Mesodermal cell (in vitro differentiated cells): ENCODE measurements at regions not wholly inside any gene's neighbourhood (a gene's known extent, or its start where the extent isn't known, plus 50 kb on each side); places are given as distances from the start of the nearest gene placed in this dataset.
"Not testable (repeated sequence)": the region's sequence is repeated elsewhere in the genome, so short reads cannot be mapped to it uniquely, and the experiment has no call there.

Experiments
- H3K27ac ChIP-seq: 2 replicates; pipeline ENCODE4 v1.7.0; 2013; ENCODE audit warnings: mild to moderate bottlenecking, low read depth, low read length, moderate library complexity; ENCODE audit not compliant: severe bottlenecking
- H3K36me3 ChIP-seq: 2 replicates; pipeline ENCODE4 v1.7.1; 2013; ENCODE audit warnings: mild to moderate bottlenecking, low read length, moderate library complexity; ENCODE audit not compliant: control insufficient read depth, insufficient read depth
- H3K4me1 ChIP-seq: one replicate; pipeline ENCODE4 v1.7.1; 2013; ENCODE audit warnings: mild to moderate bottlenecking, low read length; ENCODE audit not compliant: insufficient read depth, control insufficient read depth, poor library complexity, severe bottlenecking
- H3K4me3 ChIP-seq: 2 replicates; pipeline ENCODE4 v1.7.0; 2013; ENCODE audit warnings: low read length, control low read depth, mild to moderate bottlenecking; ENCODE audit not compliant: insufficient read depth, poor library complexity, severe bottlenecking; ENCODE audit errors: extremely low read depth
- H3K9me3 ChIP-seq: 2 replicates; pipeline ENCODE4 v1.7.1; 2013; ENCODE audit warnings: mild to moderate bottlenecking, low read length, moderate library complexity; ENCODE audit not compliant: control insufficient read depth
- WGBS, 2 experiments: methylation state at CpG; one replicate each; pipeline ENCODE4 v1.1.5; 2013; ENCODE audit warnings: missing lambda C conversion rate in 2 of 2; ENCODE audit not compliant: insufficient coverage in 2 of 2; 5-methylcytosine and 5-hydroxymethylcytosine counted together

DNA sequence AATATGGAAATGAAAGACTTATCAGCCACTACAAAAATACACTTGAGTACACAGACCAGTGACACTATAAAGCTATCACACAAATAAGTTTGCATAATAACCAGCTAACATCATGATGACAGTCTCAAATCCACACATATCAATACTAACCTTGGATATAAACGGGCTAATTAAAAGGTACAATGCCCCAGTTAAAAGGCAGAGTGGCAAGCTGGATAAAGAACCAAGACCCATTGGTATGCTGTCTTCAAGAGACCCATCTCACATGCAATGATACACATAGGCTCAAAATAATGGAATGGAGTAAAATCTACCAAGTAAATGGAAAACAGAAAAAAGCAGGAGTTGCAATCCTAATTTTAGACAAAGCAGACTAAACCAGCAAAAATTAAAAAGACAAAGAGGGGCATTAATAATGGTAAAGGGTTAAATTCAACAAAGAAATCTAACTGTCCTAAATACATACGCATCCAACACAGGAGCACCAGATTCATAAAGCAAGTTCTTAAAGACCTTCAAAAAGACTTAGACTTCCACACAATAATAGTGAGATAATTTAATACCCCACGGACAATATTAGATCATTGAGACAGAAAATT, 163.3 kb downstream of the CD24 start:
- Histone ChIP-seq H3K9me3 (peaks cover 22% of the 10 kb centered on the region), H3K27ac (no peak overlapping the region), H3K4me3 (no peak overlapping the region), H3K4me1 (no peaks in the 10 kb centered on the region), H3K36me3 (no peaks in the 10 kb centered on the region)
- WGBS, 2 experiments, result 86% methylated on average over 1 of the region's 3 CpGs; no CpG with 5 or more reads in 1 of the 2 experiments

DNA sequence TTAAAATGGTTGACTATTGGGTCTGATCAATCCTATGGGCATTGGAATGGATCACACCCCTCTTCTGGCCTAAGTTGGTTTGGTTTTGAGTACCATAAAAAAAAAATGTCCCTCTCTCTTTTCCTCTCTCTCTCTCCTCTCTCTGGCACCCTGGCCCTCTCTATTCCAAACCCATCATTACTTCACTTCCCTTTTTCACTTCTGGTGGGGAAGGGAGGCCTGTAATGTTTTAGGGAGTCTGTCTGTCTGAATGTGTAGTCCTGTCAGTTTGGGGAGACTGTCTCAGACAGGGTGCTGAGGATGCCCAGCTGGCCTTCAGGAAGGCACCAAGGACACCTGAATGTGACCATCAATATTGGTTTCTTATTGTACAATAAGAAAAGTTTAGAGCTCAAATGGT, 165.8 kb downstream of the CD24 start:
- Histone ChIP-seq H3K36me3 (no peaks in the 10 kb centered on the region), H3K27ac (no peak overlapping the region), H3K4me1 (peaks cover 10% of the 10 kb centered on the region), H3K9me3 (peaks cover 22% of the 10 kb centered on the region), H3K4me3 (no peak overlapping the region)

DNA sequence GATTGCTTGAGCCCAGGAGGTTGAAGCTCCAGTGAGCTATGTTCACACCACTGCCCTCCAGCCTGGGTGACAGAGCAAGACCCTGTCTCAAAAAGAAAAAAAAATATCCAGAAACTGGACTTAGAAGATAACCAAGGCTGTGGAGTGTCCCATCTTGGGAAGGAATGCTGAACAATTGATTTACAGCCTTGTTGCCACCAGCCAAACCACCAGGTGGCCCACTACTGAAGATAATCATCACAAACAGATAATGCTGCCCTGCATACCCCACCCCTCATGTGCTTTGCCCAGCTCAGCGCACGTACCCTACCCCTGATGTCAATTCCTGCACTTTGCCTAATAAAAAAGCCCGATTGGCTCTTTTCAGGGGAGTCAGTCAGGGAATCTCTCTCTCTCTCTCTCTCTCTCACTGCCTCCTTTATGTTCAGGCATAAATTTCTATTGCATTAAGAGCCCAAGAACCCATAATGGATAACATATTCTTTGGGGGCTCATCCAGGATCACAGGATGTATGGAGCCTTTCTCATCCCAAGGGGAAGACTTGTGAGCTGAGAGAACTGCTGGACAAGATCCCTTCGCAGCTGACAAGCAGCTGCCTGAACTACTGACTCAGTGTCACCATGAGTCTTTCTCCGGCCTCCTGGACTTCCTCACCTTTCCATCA, 166.4 kb downstream of the CD24 start:
- WGBS, 2 experiments, result 92 to 94% methylated on average over 5 of the region's 5 CpGs

DNA sequence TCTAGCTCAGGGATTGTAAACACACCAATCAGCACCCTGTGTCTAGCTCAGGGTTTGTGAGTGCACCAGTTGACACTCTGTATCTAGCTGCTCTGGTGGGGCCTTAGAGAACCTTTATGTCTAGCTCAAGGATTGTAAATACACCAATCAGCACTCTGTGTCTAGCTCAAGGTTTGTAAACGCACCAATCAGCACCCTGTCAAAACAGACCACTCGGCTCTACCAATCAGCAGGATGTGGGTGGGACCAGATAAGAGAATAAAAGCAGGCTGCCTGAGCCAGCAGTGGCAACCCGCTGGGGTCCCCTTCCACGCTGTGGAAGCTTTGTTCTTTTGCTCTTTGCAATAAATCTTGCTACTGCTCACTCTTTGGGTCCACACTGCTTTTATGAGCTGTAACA, 168.3 kb downstream of the CD24 start:
- not testable (repeated sequence) for H3K36me3 ChIP-seq, H3K4me3 ChIP-seq, H3K27ac ChIP-seq
- WGBS, 2 experiments, result no CpG with 5 or more reads among the region's 4 CpGs
- Histone ChIP-seq H3K4me1 (peaks cover 12% of the 10 kb centered on the region), H3K9me3 (peaks cover 22% of the 10 kb centered on the region)

More for the DNA sequence above, 166.4 kb downstream of the CD24 start:
- Histone ChIP-seq H3K27ac (no peak overlapping the region), H3K4me1 (peaks cover 10% of the 10 kb centered on the region), H3K36me3 (no peaks in the 10 kb centered on the region), H3K4me3 (no peak overlapping the region), H3K9me3 (peaks cover 22% of the 10 kb centered on the region)

DNA sequence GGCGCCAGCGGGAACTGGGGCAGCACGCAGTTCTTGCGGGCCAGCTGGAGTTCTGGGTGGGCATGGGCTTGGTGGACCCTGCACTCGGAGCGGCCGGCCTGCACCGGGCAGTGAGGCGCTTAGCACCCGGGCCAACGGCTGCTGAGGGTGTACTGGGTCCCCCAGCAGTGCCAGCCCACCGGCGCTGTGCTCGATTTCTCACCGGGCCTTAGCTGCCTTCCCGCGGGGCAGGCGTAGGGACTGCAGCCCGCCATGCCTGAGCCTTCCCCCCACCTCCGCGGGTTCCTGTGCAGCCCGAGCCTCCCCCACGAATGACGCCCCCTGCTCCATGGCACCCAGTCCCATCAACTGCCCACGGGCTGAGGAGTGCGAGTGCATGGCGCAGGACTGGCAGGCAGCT, 168.8 kb downstream of the CD24 start:
- Histone ChIP-seq H3K36me3 (no peaks in the 10 kb centered on the region), H3K9me3 (peaks cover 18% of the 10 kb centered on the region), H3K27ac (no peak overlapping the region), H3K4me1 (peaks cover 12% of the 10 kb centered on the region), H3K4me3 (no peak overlapping the region)
- WGBS, 2 experiments, result 94 to 97% methylated on average over 19 to 27 of the region's 27 CpGs

DNA sequence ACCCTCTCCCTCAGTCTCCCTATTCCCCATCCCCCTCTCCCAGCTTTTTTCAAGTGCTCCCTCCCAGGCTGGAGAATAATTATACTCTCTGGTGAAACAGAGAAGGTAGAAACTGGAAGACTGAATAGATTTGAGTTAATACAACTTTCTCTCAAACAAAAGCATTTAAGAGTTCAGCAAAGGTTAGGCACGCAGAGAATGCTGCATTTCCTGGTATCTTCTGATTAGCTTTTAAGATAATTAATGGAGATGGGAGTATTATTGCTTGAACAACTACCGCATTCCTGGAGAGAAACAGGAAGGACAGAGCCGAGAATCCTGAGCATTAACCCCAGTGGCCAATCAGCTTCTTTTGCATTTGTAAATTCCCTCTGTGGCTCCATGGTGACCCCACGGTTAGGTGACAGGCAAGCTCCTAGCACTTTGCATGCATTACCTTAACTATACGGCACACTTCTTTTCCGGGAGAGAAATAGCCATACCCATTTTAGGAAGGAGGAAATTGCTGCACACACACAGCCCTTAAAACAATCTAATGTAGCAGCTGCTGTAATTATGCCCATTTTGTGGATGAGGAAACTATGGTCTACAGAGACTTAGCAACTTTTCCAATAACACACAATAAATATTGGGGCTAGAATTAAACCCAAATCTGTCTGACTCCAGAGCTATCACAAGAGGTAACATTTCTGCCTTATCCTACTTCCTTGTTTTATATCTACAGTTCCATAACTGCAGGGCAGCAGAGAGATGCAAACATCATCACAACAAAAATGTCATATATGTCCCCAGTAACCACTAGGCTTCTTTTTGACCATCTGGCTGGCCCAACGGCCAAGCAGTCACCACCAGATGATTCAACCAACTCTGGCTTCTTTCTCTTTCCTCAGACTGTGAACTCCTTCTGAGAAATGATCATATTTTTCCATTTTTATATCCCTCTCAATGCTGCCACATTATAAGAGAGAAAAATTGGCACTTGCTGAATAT, 169.9 kb downstream of the CD24 start:
- peak overlapping the region; percentile 36 for H3K27ac ChIP-seq

DNA sequence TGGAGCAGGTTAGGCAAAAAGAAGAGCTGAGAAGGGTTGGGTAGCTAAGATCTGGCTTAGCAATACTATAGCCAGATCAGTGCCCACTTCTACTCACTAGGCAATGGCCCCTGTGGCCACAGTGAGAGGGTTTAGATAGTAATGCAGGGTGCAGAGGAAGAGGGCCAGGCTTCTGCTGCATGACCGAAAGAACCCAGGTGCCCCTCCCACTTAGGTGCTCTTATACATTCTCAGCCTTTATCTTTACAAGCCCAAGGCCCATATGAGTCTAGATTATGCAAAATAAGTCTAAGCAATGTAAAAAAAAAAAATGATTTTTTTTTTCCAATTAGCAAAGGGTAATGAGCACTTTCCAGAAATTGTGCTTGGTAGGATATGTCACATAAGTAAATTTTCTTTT, 171.3 kb downstream of the CD24 start:
- Histone ChIP-seq H3K9me3 (peaks cover 8% of the 10 kb centered on the region), H3K4me3 (no peak overlapping the region), H3K4me1 (peaks cover 12% of the 10 kb centered on the region), H3K36me3 (no peaks in the 10 kb centered on the region), H3K27ac (no peak overlapping the region)
- WGBS, 2 experiments, result no CpG with 5 or more reads among the region's 1 CpG

More for the DNA sequence above, 169.9 kb downstream of the CD24 start:
- 30 to 33% methylated on average over 5 of the region's 7 CpGs for WGBS, 2 experiments
- peaks cover 18% of the 10 kb centered on the region for H3K9me3 ChIP-seq
- no peaks in the 10 kb centered on the region for H3K36me3 ChIP-seq
- H3K4me1 ChIP-seq, result peaks cover 12% of the 10 kb centered on the region
- H3K4me3 ChIP-seq, result no peak overlapping the region

DNA sequence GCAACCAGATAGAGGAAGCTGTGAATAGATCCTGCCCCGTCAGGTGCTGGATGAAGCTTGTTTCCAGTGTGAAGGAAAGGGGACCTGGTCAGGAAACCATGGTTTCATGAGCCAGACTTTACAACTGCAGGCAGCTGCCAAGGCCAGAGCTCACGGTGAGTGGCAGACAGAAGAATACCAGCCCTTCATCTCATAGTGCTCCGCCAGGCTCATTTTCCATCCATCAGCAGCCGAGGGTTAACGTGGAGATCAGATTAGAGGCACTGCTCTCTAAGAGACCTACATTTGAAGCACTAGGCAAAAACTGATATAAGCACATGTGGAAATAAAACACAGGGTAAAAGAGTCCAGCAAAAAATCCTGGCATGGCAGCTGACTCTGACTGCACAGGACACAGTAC, 172.4 kb downstream of the CD24 start:
- Histone ChIP-seq H3K9me3 (no peaks in the 10 kb centered on the region), H3K36me3 (no peaks in the 10 kb centered on the region), H3K27ac (no peak overlapping the region), H3K4me1 (peaks cover 12% of the 10 kb centered on the region), H3K4me3 (no peak overlapping the region)
- 77 to 87% methylated on average over 3 of the region's 5 CpGs for WGBS, 2 experiments

DNA sequence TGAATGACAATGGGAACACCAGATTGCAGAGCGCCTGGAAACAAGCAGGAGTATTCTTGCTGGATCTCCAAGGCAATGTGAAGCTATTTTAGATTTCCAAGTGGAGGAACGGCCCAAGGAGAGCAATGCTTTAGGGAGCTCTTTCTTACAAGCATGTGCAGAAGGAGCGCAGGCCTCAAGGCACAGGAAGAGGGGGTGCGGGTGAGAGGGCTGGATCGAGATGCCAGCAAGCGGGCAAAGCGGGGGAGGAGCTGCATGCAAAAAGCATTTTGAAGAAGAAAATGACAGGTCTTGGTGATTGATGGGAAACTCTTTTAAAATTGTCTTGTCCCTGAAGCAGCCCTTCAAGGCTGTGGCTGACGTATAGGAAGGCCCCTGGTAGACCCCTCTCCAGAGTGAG, 171.9 kb downstream of the QRSL1 start:
- Histone ChIP-seq H3K4me1 (peaks cover 12% of the 10 kb centered on the region), H3K4me3 (no peak overlapping the region), H3K27ac (no peak overlapping the region), H3K36me3 (no peaks in the 10 kb centered on the region), H3K9me3 (no peaks in the 10 kb centered on the region)
- 94 to 95% methylated on average over 6 to 8 of the region's 8 CpGs for WGBS, 2 experiments

DNA sequence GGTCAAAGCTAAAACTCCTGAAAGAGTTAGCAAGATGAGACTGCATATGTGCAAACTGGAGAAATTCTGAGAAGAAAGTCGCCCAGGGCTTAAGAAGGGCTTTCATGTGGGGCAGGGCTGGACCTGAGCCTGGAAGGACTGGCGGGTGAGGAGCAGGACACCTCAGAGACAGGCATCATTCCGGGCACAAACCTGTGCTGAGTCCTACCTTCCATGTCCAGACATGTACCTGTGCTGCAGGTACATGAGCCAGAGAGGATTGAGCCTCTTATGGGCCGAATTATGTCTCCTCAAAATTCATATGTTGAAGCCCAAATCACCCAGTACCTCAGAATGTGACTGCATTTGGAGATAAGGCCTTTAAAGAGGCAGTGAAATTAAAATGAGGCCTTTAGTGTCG, 171.0 kb downstream of the QRSL1 start:
- Histone ChIP-seq H3K27ac (no peak overlapping the region), H3K9me3 (no peaks in the 10 kb centered on the region), H3K36me3 (no peaks in the 10 kb centered on the region), H3K4me1 (peaks cover 12% of the 10 kb centered on the region), H3K4me3 (no peak overlapping the region)
- WGBS, 2 experiments, result 96 to 97% methylated on average over 4 to 5 of the region's 5 CpGs
